ENCODE measurements at regions not wholly inside any gene's neighbourhood (a gene's known extent, or its start where the extent isn't known, plus 50 kb on each side); places are given as distances from the start of the nearest gene placed in this dataset.

DNA sequence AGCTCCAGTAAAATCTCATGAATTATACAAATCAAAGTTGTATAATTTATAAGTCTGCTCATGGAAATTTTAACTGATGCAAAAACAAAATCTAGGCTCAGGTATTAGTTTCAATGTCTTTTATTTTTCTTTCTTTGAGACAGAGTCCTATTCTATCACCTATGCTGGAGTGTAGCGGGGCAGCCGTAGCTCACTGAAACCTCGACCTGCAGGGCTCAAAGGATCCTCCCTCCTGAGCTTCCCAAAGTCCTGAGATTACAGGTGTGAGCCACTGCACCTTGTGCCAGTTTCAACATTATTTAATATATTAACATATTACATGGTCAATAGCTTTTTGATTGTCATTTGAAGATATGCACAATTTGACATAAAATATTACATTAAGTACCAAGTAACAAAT lies 678.7 kb downstream of the ARAP2 start:
- no peak overlapping the region for H3K4me3 ChIP-seq (ENCODE audit: low read length, poor library complexity, severe bottlenecking)
- H3K36me3 ChIP-seq (ENCODE audit: insufficient read depth, low read length): no peaks in the 10 kb centered on the region
- no peak overlapping the region for H2AFZ ChIP-seq (ENCODE audit: low read length)

DNA sequence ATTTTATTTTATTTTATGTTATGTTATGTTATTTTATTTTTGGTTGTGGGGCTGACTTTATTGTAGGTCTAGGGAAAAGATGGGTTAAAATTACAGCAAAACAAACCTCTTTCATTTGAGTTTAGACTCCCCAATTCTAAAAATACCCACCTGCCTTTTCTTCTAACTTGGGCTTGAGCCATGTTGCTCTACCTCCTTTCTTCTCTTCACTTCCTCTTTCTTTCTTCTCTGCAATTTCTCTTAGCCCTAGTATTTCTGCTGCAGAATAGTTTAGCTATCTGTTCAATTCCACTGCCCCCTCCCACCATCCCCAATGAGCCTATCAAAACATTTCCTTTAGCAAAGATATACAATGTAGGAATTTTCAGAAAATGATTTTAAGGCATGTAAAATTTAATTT lies 653.3 kb downstream of the ARAP2 start:
- no peak overlapping the region for H2AFZ ChIP-seq (ENCODE audit: low read length)
- no peaks in the 10 kb centered on the region for H3K27me3 ChIP-seq (ENCODE audit: insufficient read depth, low read length, poor library complexity, severe bottlenecking)
- no peaks in the 10 kb centered on the region for H3K79me2 ChIP-seq (ENCODE audit: insufficient read depth, low read length)
- H3K4me1 ChIP-seq (ENCODE audit: insufficient read depth, low read length, poor library complexity, severe bottlenecking): no peaks in the 10 kb centered on the region
- no peak overlapping the region for H3K4me2 ChIP-seq (ENCODE audit: low read depth, low read length, poor library complexity, severe bottlenecking)
- no peaks in the 10 kb centered on the region for H4K20me1 ChIP-seq (ENCODE audit: insufficient read depth, low read length, poor library complexity, severe bottlenecking)
- TF ChIP-seq EZH2phosphoT487 (IDR thresholded peaks at IDR 0.05; ENCODE audit: borderline replicate concordance): no peak
- TF ChIP-seq, protein P1, sequence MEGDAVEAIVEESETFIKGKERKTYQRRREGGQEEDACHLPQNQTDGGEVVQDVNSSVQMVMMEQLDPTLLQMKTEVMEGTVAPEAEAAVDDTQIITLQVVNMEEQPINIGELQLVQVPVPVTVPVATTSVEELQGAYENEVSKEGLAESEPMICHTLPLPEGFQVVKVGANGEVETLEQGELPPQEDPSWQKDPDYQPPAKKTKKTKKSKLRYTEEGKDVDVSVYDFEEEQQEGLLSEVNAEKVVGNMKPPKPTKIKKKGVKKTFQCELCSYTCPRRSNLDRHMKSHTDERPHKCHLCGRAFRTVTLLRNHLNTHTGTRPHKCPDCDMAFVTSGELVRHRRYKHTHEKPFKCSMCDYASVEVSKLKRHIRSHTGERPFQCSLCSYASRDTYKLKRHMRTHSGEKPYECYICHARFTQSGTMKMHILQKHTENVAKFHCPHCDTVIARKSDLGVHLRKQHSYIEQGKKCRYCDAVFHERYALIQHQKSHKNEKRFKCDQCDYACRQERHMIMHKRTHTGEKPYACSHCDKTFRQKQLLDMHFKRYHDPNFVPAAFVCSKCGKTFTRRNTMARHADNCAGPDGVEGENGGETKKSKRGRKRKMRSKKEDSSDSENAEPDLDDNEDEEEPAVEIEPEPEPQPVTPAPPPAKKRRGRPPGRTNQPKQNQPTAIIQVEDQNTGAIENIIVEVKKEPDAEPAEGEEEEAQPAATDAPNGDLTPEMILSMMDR (conservative IDR thresholded peaks at IDR 0.05; ENCODE audit: low read length): no peak
- H3F3A ChIP-seq (ENCODE audit: low read depth): no peaks in the 10 kb centered on the region
- no peaks in the 10 kb centered on the region for H3K9me2 ChIP-seq (replicated peaks; ENCODE audit: low read depth, low read length)
- no peaks in the 10 kb centered on the region for H3K36me3 ChIP-seq (ENCODE audit: insufficient read depth, low read length)
- no peaks in the 10 kb centered on the region for H3K9me3 ChIP-seq (ENCODE audit: insufficient read depth, low read depth, low read length)
- no peak overlapping the region for H3K9ac ChIP-seq (ENCODE audit: low read depth, low read length, poor library complexity, severe bottlenecking)
- H3K4me3 ChIP-seq (ENCODE audit: low read length, poor library complexity, severe bottlenecking): no peak overlapping the region

More for the DNA sequence above, 678.7 kb downstream of the ARAP2 start:
- no peaks in the 10 kb centered on the region for H3K9me2 ChIP-seq (replicated peaks; ENCODE audit: low read depth, low read length)
- no peak overlapping the region for H3K4me2 ChIP-seq (ENCODE audit: low read depth, low read length, poor library complexity, severe bottlenecking)
- no peaks in the 10 kb centered on the region for H3K27me3 ChIP-seq (ENCODE audit: insufficient read depth, low read length, poor library complexity, severe bottlenecking)
- H3K9ac ChIP-seq (ENCODE audit: low read depth, low read length, poor library complexity, severe bottlenecking): no peak overlapping the region
- no peaks in the 10 kb centered on the region for H3K4me1 ChIP-seq (ENCODE audit: insufficient read depth, low read length, poor library complexity, severe bottlenecking)
- H3F3A ChIP-seq (ENCODE audit: low read depth): no peaks in the 10 kb centered on the region
- no peaks in the 10 kb centered on the region for H3K79me2 ChIP-seq (ENCODE audit: insufficient read depth, low read length)
- H3K9me3 ChIP-seq (ENCODE audit: insufficient read depth, low read depth, low read length): no peaks in the 10 kb centered on the region
- TF ChIP-seq, protein P1 (conservative IDR thresholded peaks at IDR 0.05; ENCODE audit: low read length): no peak
- TF ChIP-seq EZH2phosphoT487 (IDR thresholded peaks at IDR 0.05; ENCODE audit: borderline replicate concordance): no peak
- no peaks in the 10 kb centered on the region for H4K20me1 ChIP-seq (ENCODE audit: insufficient read depth, low read length, poor library complexity, severe bottlenecking)

DNA sequence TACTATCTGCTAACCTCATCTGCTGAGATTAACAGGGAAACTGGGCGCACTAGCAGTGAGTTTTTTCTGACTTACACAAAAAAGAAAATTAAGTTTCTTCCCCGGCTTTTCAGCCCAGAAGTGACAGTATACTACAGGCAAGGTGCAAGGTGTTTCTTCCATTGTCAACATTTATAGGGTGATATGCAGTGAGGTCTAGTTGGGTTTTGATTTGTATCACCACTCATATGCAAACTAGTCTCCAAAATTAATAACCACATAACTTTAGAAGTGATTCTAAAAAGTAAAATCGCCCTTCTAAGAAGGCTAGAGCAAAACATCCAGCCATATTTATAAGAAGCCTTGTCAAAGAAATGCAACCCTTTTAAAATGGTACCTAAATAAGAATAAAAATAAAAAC lies 640.1 kb downstream of the ARAP2 start:
- no peaks in the 10 kb centered on the region for H3F3A ChIP-seq (ENCODE audit: low read depth)
- no peaks in the 10 kb centered on the region for H4K20me1 ChIP-seq (ENCODE audit: insufficient read depth, low read length, poor library complexity, severe bottlenecking)
- no peak overlapping the region for H3K9ac ChIP-seq (ENCODE audit: low read depth, low read length, poor library complexity, severe bottlenecking)
- no peaks in the 10 kb centered on the region for H3K36me3 ChIP-seq (ENCODE audit: insufficient read depth, low read length)
- no peaks in the 10 kb centered on the region for H3K9me2 ChIP-seq (replicated peaks; ENCODE audit: low read depth, low read length)
- H3K4me1 ChIP-seq (ENCODE audit: insufficient read depth, low read length, poor library complexity, severe bottlenecking): no peaks in the 10 kb centered on the region
- H3K9me3 ChIP-seq (ENCODE audit: insufficient read depth, low read depth, low read length): no peaks in the 10 kb centered on the region
- no peak overlapping the region for H3K4me3 ChIP-seq (ENCODE audit: low read length, poor library complexity, severe bottlenecking)
- no peak overlapping the region for H2AFZ ChIP-seq (ENCODE audit: low read length)
- H3K27me3 ChIP-seq (ENCODE audit: insufficient read depth, low read length, poor library complexity, severe bottlenecking): no peaks in the 10 kb centered on the region
- TF ChIP-seq, protein P1 (conservative IDR thresholded peaks at IDR 0.05; ENCODE audit: low read length): no peak
- no peak for TF ChIP-seq EZH2phosphoT487 (IDR thresholded peaks at IDR 0.05; ENCODE audit: borderline replicate concordance)
- no peaks in the 10 kb centered on the region for H3K79me2 ChIP-seq (ENCODE audit: insufficient read depth, low read length)
- no peak overlapping the region for H3K4me2 ChIP-seq (ENCODE audit: low read depth, low read length, poor library complexity, severe bottlenecking)

All from Loucy (cell line).